ENCODE measurements at regions not wholly inside any gene's neighbourhood (a gene's known extent, or its start where the extent isn't known, plus 50 kb on each side); places are given as distances from the start of the nearest gene placed in this dataset.

DNA sequence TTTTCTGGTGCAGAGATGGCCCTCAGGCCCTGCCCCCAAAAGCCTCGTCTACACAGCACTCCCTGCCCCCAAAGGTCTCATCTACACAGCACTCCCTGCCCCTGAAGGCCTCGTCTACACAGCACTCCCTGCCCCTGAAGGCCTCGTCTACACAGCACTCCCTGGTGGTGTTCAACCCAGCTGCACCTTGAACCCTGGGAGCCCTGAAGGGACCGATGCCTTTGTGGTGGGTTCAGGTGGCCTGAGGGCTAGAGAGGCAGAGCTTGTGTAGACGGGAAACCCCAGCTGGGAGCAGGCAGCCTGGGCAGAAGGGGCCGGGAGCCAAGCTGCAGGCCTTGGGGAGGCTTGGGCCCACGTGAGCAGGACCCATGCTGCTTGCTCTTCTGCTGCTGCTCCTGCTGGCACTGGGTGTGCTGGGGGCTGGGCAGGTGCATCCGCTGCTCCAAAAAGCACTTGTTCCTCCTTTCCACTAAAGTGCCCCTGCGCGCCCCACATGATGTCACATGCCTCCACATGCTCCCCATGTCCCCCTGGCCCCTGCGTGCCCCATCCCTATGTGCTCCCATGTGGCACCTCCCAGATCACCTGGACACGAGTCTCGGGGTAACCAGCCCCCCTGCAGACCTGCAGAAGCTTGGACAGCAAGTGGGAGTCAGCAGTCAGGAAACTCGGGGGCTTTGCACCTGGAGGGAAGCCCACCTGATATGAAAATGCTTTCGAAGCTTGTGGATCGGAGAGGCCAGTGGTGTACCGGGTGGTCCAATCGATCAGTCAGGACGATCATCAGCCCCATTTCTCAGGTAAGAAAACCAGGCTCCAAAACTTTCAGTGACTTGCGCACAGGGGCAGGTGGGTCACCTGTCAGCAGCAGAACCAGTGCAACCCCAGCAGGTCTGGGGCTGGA lies 94.9 kb upstream of the CTDP1 start:
- Histone ChIP-seq H3K4me3 (no peak overlapping the region), H3K27ac (no peak overlapping the region)
- peak; percentile 50 for DNase-seq (ENCODE audit: low spot score)
- TF ChIP-seq, protein P1, sequence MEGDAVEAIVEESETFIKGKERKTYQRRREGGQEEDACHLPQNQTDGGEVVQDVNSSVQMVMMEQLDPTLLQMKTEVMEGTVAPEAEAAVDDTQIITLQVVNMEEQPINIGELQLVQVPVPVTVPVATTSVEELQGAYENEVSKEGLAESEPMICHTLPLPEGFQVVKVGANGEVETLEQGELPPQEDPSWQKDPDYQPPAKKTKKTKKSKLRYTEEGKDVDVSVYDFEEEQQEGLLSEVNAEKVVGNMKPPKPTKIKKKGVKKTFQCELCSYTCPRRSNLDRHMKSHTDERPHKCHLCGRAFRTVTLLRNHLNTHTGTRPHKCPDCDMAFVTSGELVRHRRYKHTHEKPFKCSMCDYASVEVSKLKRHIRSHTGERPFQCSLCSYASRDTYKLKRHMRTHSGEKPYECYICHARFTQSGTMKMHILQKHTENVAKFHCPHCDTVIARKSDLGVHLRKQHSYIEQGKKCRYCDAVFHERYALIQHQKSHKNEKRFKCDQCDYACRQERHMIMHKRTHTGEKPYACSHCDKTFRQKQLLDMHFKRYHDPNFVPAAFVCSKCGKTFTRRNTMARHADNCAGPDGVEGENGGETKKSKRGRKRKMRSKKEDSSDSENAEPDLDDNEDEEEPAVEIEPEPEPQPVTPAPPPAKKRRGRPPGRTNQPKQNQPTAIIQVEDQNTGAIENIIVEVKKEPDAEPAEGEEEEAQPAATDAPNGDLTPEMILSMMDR (IDR thresholded peaks at IDR 0.05): no peak

DNA sequence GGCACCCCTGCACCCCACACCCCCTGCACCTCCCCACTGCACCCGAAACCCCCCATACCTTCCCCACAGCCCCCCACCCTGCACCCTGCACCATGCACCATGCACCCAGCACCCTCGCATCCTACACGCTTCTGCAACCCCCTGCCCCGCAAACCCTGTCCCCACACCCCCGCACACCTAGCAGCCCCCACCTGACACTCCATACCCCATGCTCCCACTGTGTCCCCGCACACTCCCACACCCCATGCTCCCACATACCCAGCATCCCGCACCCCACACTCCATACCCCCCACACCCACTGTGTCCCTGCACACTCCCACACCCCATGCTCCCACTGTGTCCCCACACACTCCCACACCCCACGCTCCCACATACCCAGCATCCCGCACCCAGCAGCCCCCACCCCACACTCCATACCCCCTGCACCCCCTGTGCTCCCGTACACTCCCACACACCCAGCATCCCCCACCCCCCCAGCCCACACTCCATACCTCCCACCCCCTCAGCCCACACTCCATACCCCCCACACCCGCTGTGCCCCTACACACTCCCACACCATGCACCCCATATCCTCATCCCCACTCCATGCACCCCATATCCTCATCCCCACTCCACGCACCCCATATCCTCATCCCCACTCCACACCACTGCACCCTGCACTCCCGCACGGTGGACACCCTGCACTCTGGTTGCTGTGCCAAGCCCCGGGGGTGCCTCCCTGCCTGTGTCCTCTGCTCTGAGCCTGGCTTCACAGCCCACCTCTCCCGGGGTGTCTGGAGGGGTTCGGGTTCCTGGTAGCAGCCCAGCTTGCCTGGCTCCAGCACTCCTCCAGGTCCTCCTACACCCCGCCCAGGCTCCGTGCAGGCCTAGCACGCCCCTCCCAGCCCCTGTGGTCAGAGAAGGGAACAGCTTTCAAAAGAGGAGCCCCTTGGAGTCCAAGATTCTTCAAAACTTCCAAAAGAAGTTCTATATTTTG lies 93.9 kb upstream of the CTDP1 start:
- DNase-seq (ENCODE audit: low spot score): peak; percentile 74
- no peak overlapping the region for H3K27ac ChIP-seq
- no peak overlapping the region for H3K4me3 ChIP-seq
- TF ChIP-seq, protein P1 (IDR thresholded peaks at IDR 0.05): no peak

DNA sequence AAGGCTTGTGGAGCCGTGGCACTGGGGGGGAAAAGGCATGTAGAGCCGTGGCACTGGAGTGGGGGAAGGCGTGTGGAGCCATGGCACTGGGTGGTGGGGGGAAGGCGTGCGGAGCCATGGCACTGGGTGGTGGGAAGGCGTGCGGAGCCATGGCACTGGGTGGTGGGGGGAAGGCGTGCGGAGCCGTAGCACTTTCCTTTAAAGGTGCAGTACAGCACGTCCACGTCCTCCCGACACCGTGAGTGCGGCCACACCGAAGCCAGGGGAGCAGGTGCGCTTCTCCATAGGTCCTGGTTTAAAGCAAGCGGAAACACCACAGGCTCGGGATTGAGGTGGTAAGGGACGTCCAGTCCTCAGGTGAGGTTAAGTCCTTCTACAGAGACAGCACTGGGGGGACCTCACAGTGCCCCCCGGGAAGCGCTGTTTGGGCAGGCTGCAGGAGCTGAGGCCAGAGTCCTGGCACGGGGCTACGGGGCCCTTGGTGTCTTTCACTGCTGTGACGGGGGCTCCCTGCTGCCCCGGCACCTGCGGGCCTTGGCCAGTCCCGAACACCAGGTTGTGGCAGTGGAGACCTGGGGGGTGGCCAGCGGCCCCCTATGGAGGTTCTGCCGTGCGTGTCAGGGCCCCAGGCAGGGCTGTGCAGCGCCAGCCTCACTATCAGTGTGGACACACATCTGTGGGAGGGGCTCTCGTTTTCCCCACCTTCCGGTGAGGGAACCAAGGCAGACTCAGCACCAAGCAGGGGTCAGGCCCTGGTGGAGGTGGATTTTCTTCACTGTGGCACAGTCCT lies 93.0 kb upstream of the CTDP1 start:
- DNase-seq (ENCODE audit: low spot score): peak; percentile 66
- TF ChIP-seq, protein P1 (IDR thresholded peaks at IDR 0.05): no peak
- Histone ChIP-seq H3K27ac (peak overlapping the region; percentile 27 to 94), H3K4me3 (no peak overlapping the region)

DNA sequence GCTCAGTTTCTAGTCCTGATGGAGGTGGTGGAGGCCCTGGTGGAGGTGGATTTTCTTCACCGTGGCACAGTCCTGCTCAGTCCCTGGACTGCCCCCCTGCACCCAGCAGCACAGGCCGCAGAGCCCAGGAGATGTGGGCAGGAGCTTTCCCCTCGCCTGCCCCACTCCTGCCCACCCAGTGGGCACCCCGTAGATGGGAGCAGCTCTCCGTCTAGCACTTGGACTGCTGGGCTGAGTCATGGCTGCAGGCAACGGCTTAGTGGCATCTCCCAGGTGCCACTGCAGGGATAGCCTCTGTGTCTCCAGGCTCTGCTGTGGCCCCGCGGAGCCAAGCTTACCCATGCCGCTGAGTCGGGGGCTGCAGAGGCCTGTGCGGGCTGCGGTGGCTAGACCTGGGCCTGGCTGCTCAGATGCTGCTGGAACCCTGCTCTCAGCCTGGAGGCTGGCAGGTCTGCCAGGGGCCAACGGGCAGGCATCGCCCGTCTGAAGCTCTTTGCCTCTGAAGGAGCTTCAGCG lies 92.3 kb upstream of the CTDP1 start:
- Histone ChIP-seq H3K27ac (peak overlapping the region; percentile 27 to 94), H3K4me3 (no peak overlapping the region)
- TF ChIP-seq, protein P1 (IDR thresholded peaks at IDR 0.05): no peak
- peak; percentile 70 for DNase-seq (ENCODE audit: low spot score)

DNA sequence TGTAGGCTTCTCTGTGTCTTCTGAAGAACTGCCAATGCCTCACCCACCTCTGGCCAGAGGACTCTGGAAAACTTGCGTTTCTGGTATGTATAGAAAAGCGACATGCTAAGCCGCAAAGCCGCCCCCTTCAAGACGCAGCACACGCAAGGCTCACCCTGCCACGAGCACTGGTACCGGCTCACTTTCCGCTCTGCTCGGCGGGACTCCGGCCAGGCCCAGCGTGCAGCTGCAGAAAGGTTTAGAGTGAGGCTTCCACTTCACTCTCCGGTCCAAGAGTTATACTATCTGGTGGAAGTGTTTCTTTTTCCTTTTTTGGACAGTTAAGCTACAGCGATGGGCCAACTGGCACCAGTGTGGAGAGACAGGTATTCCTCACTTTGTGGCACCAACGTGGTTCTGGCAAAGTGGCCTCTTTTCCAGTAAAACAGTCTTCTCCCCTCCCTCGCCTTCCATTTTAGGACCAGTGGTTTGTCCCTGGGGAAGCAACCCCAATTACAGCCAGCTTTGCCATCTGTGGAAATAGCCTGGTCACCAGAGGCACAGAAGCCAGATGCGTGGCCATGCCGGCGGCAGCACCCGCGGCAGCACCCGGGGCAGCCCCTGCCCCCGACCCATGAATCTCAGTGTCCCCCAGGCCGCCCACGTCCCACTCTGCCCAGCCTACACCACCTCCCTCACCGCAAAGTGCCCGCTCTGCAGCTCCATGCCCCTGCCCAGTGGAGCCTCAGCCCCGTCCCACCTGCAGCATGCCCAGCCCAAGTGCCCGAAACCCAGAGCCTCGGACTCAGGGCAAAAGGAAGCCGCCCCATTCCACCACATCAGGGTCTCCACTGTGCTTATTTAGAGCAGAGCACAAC lies 91.6 kb upstream of the CTDP1 start:
- H3K4me3 ChIP-seq: peak overlapping the region; percentile 56
- H3K27ac ChIP-seq: peak overlapping the region; percentile 27 to 94
- TF ChIP-seq, protein P1 (IDR thresholded peaks at IDR 0.05): no peak
- no peak for DNase-seq (ENCODE audit: low spot score)
